Colonic mucosa (tissue), 4 donors: ENCODE measurements at regions not wholly inside any gene's neighbourhood (a gene's known extent, or its start where the extent isn't known, plus 50 kb on each side); places are given as distances from the start of the nearest gene placed in this dataset.

Source experiments
- DNase-seq: peaks from one replicate; pipeline ENCODE4 v3.0.0-alpha.2; 2020
- H3K27ac ChIP-seq: fragments of 200-600 bp; one replicate; pipeline ENCODE4 v1.8.0; 2021
- H3K27me3 ChIP-seq: fragments of 200-600 bp; one replicate; pipeline ENCODE4 v1.8.0; 2021
- H3K36me3 ChIP-seq: fragments of 200-600 bp; one replicate; pipeline ENCODE4 v1.8.0; 2021
- H3K4me1 ChIP-seq: fragments of 200-600 bp; one replicate; pipeline ENCODE4 v1.8.0; 2021; ENCODE audit warnings: mild to moderate bottlenecking
- H3K4me3 ChIP-seq: fragments of 200-600 bp; one replicate; pipeline ENCODE4 v1.8.0; 2021
- H3K9ac ChIP-seq, 2 donors: one replicate each; pipeline ENCODE4 v1.7.0; 2013; ENCODE audit warnings: control low read depth in 2 of 2, low read depth in 2 of 2, low read length in 2 of 2
- H3K9me3 ChIP-seq: fragments of 200-600 bp; one replicate; pipeline ENCODE4 v1.8.0; 2021
- CTCF ChIP-seq: fragments of 200-600 bp; IDR thresholded peaks from one replicate; pipeline ENCODE4 v1.8.0; 2022; ENCODE audit warnings: antibody characterized with exemption, mild to moderate bottlenecking
- intact Hi-C: fragments of 100-400 bp; cut with DNase I; formaldehyde crosslinking; loops from one replicate; pipeline ENCODE4 v1.14.1; 2022
- donor health status: healthy.
- donor health status: DM: no; HTN: no; CAD: no.
- donor health status: DM: no; HTN: no; CAD: no.

GRCh38 chr2:72008608-72009007 is 139.1 kb downstream of the CYP26B1 start:
- DNase-seq, result peak; percentile 9
- intact Hi-C loops, result no loop called here

GRCh38 chr2:72007402-72007801 is 140.3 kb downstream of the CYP26B1 start:
- no peak overlapping the region for H3K27ac ChIP-seq
- H3K36me3 ChIP-seq, result no peaks in the 10 kb centered on the region
- no peak for DNase-seq
- no peaks in the 10 kb centered on the region for H3K27me3 ChIP-seq
- intact Hi-C loops, result no loop called here
- H3K4me1 ChIP-seq, result no peaks in the 10 kb centered on the region
- TF ChIP-seq CTCF, result no peak
- no peaks in the 10 kb centered on the region for H3K9me3 ChIP-seq
- no peak overlapping the region for H3K9ac ChIP-seq
- no peak overlapping the region for H3K4me3 ChIP-seq

More at GRCh38 chr2:72008608-72009007, 139.1 kb downstream of the CYP26B1 start:
- Histone ChIP-seq H3K36me3 (no peaks in the 10 kb centered on the region), H3K9ac (no peak overlapping the region), H3K4me1 (no peaks in the 10 kb centered on the region), H3K27me3 (no peaks in the 10 kb centered on the region), H3K27ac (no peak overlapping the region), H3K9me3 (no peaks in the 10 kb centered on the region), H3K4me3 (no peak overlapping the region)
- no peak for TF ChIP-seq CTCF

- no peak overlapping the region for H3K27ac ChIP-seq
Measured at GRCh38 chr2:72006188-72006736, 141.4 kb downstream of the CYP26B1 start.

GRCh38 chr2:72004976-72005375 is 142.7 kb downstream of the CYP26B1 start:
- H3K27ac ChIP-seq, result no peak overlapping the region
- H3K27me3 ChIP-seq, result no peaks in the 10 kb centered on the region
- no peak overlapping the region for H3K4me3 ChIP-seq
- DNase-seq, result no peak
- H3K4me1 ChIP-seq, result no peaks in the 10 kb centered on the region
- TF ChIP-seq CTCF, result no peak
- intact Hi-C loops, result no loop called here
- H3K36me3 ChIP-seq, result no peaks in the 10 kb centered on the region
- H3K9me3 ChIP-seq, result no peaks in the 10 kb centered on the region
- H3K9ac ChIP-seq, result no peak overlapping the region

More at GRCh38 chr2:72006188-72006736, 141.4 kb downstream of the CYP26B1 start:
- Histone ChIP-seq H3K9me3 (no peaks in the 10 kb centered on the region), H3K27me3 (no peaks in the 10 kb centered on the region), H3K9ac (no peak overlapping the region), H3K4me1 (no peaks in the 10 kb centered on the region), H3K36me3 (no peaks in the 10 kb centered on the region), H3K4me3 (no peak overlapping the region)
- intact Hi-C loops, result no loop called here
- DNase-seq, result no peak
- TF ChIP-seq CTCF, result no peak

GRCh38 chr2:72004201-72004915 is 143.3 kb downstream of the CYP26B1 start:
- H3K27me3 ChIP-seq, result no peaks in the 10 kb centered on the region
- H3K4me1 ChIP-seq, result no peaks in the 10 kb centered on the region
- no peak for TF ChIP-seq CTCF
- intact Hi-C loops, result no loop called here
- no peak overlapping the region for H3K27ac ChIP-seq
- H3K36me3 ChIP-seq, result no peaks in the 10 kb centered on the region
- H3K9me3 ChIP-seq, result no peaks in the 10 kb centered on the region
- H3K9ac ChIP-seq, result no peak overlapping the region
- H3K4me3 ChIP-seq, result no peak overlapping the region
- DNase-seq, result no peak
